HepG2 (cell line): ENCODE measurements at regions not wholly inside any gene's neighbourhood (a gene's known extent, or its start where the extent isn't known, plus 50 kb on each side); places are given as distances from the start of the nearest gene placed in this dataset.

Experiments used
- ATAC-seq: fragments of 200-7000 bp; cut with Tn5 transposase; 3 replicates; pipeline ENCODE4 v1.9.1; 2020; ENCODE audit warnings: mild to moderate bottlenecking, moderate library complexity
- BruUV-seq: library from RNA; stranded (reverse); fragments of 400-500 nt; replicated peaks from 2 replicates; lab custom pipeline; 2021; lab: Mats Ljungman, UMichigan
- CTCF ChIA-PET: fragments of 300-600 bp; formaldehyde crosslinking; extraction: SDS; loops from one replicate; lab custom pipeline; 2021; ENCODE audit warnings: low total read pairs, inconsistent platforms, low intra/inter-chr PET ratio; lab: Yijun Ruan, JAX
- POLR2A ChIA-PET: fragments of 350-600 bp; sonication (Branson Sonifier 250); formaldehyde crosslinking; loops from one replicate; lab custom pipeline; 2020; ENCODE audit warnings: antibody characterized with exemption, inconsistent platforms; lab: Yijun Ruan, JAX
- DNase-seq: peaks from one replicate; pipeline ENCODE4 v3.0.0-alpha.2; 2015; ENCODE audit warnings: low spot score
- FAIRE-seq: peaks from 3 replicates; lab custom pipeline; 2011; peaks lifted over from hg19 to GRCh38; lab: Jason Lieb, UNC
- H2AFZ ChIP-seq: one replicate; pipeline ENCODE4 v1.6.1; 2011; ENCODE audit warnings: low read length, inconsistent platforms
- H3K27ac ChIP-seq: fragments of 300-600 bp; 3 replicates; pipeline ENCODE4 v1.8.0; 2011; ENCODE audit warnings: mixed run types, mild to moderate bottlenecking, mixed read lengths, low read length, inconsistent platforms; ENCODE audit not compliant: insufficient read depth; ENCODE audit errors: extremely low read length
- H3K27me3 ChIP-seq, 2 experiments: fragments of 200-600 bp in 1 of 2; 2 replicates in 1 of 2; 3 replicates in 1 of 2; pipeline versions ENCODE4 v1.6.0 to v1.8.0; 2011; ENCODE audit warnings: low read length in 2 of 2, mild to moderate bottlenecking in 2 of 2, moderate library complexity in 2 of 2, inconsistent platforms in 1 of 2; ENCODE audit not compliant: insufficient read depth in 2 of 2, control insufficient read depth in 1 of 2
- H3K36me3 ChIP-seq, 2 experiments: fragments of 200-600 bp in 1 of 2; replicated peaks in 1 of 2; 2 replicates in 1 of 2; 3 replicates in 1 of 2; pipeline versions ENCODE4 v1.5.1 to v1.8.0; 2011; ENCODE audit warnings: low read length in 2 of 2, inconsistent platforms in 1 of 2; ENCODE audit not compliant: insufficient read depth in 2 of 2, control insufficient read depth in 1 of 2
- H3K4me1 ChIP-seq: 2 replicates; pipeline ENCODE4 v1.5.1; 2012; ENCODE audit warnings: low read length, inconsistent platforms; ENCODE audit not compliant: insufficient read depth
- H3K4me2 ChIP-seq: 2 replicates; pipeline ENCODE4 v1.6.0; 2011; ENCODE audit warnings: low read depth, low read length, inconsistent platforms
- H3K4me3 ChIP-seq, 3 experiments: fragments of 200-600 bp in 1 of 3; sonication (generic), shearing (Covaris generic) in 1 of 3; replicated peaks in 1 of 3; 2 replicates each; pipeline ENCODE4 v1.5.1; 2011 to 2016; ENCODE audit warnings: low read length in 3 of 3, inconsistent platforms in 2 of 3, low read depth in 2 of 3, mild to moderate bottlenecking in 2 of 3, control low read depth in 1 of 3, mixed read lengths in 1 of 3; ENCODE audit not compliant: insufficient read depth in 1 of 3
- H3K79me2 ChIP-seq: one replicate; pipeline ENCODE4 v1.6.1; 2011; ENCODE audit warnings: low read length, inconsistent platforms; ENCODE audit not compliant: insufficient read depth
- H3K9ac ChIP-seq: 2 replicates; pipeline ENCODE4 v1.6.0; 2011; ENCODE audit warnings: mild to moderate bottlenecking, low read depth, low read length, inconsistent platforms; ENCODE audit not compliant: insufficient read depth
- H3K9me3 ChIP-seq: 2 replicates; pipeline ENCODE4 v1.5.1; 2012; ENCODE audit warnings: mild to moderate bottlenecking, low read length
- H4K20me1 ChIP-seq: 2 replicates; pipeline ENCODE4 v1.6.0; 2011; ENCODE audit warnings: inconsistent platforms, mild to moderate bottlenecking, low read length, moderate library complexity; ENCODE audit not compliant: insufficient read depth
- AGO2 ChIP-seq: fragments of 200-400 bp; formaldehyde crosslinking; optimal IDR thresholded peaks from 2 replicates; pipeline ENCODE3; 2017; ENCODE audit warnings: mild to moderate bottlenecking, low read depth, low read length, moderate library complexity
- IRF2 ChIP-seq: IDR thresholded peaks from 2 replicates; pipeline ENCODE4 v1.6.1; 2018; ENCODE audit warnings: missing genetic modification reagents, missing compliant biosample characterization
- MBNL3 ChIP-seq: fragments of 250-450 bp; sonication (Bioruptor Pico); conservative IDR thresholded peaks from 2 replicates; pipeline ENCODE4 v1.8.0; 2022; ENCODE audit warnings: mild to moderate bottlenecking, inconsistent platforms
- PAXIP1 ChIP-seq: sonication (generic); formaldehyde crosslinking; conservative IDR thresholded peaks from 2 replicates; pipeline ENCODE4 v1.4.0; 2020; ENCODE audit warnings: mild to moderate bottlenecking, missing genetic modification reagents, moderate library complexity
- TRIM22 ChIP-seq: fragments of 450-650 bp; IDR thresholded peaks from 2 replicates; pipeline ENCODE4 v1.6.1; 2017
- ZNF235 ChIP-seq: sonication (generic); formaldehyde crosslinking; IDR thresholded peaks from 2 replicates; pipeline ENCODE4 v1.8.1; 2023; ENCODE audit warnings: mild to moderate bottlenecking, missing genetic modification reagents, borderline replicate concordance
- ZNF251 ChIP-seq: sonication (generic); formaldehyde crosslinking; IDR thresholded peaks from 2 replicates; pipeline ENCODE4 v1.9.0; 2021; ENCODE audit warnings: mild to moderate bottlenecking, missing genetic modification reagents
- ZNF260 ChIP-seq: sonication (generic); formaldehyde crosslinking; IDR thresholded peaks from 2 replicates; pipeline ENCODE4 v1.4.0; 2020; ENCODE audit warnings: missing genetic modification reagents, low read depth, mild to moderate bottlenecking, borderline replicate concordance
- ZNF616 ChIP-seq: sonication (generic); formaldehyde crosslinking; IDR thresholded peaks from 2 replicates; pipeline ENCODE4 v1.5.0; 2020; ENCODE audit warnings: low read depth, mild to moderate bottlenecking, missing genetic modification reagents
- ZUFSP ChIP-seq: sonication (generic); formaldehyde crosslinking; IDR thresholded peaks from 2 replicates; pipeline ENCODE4 v1.9.0; 2021; ENCODE audit warnings: missing genetic modification reagents, mild to moderate bottlenecking, borderline replicate concordance
- in situ Hi-C: cut with HindIII; loops from 2 replicates; pipeline ENCODE4 v1.10.0; 2017; ENCODE audit warnings: low pct_unique_long_range_greater_than_20kb; ENCODE audit not compliant: extremely low pct_ligation_motif_present
- intact Hi-C: fragments of 100-400 bp; cut with micrococcal nuclease; formaldehyde crosslinking; loops from one replicate; pipeline ENCODE4 v1.10.0; 2022; ENCODE audit not compliant: unreplicated experiment

GRCh38 chr4:111676533-111676932, 468.7 kb upstream of the FAM241A start:
- no peaks in the 10 kb centered on the region for H3K79me2 ChIP-seq
- no peak for ATAC-seq
- no peaks in the 10 kb centered on the region for H3K4me1 ChIP-seq
- CTCF ChIA-PET, result no interaction called here
- DNase-seq, result no peak
- H3K9ac ChIP-seq, result no peak overlapping the region
- POLR2A ChIA-PET, result no interaction called here
- no TSS peak for BruUV-seq
- no peak overlapping the region for H3K4me2 ChIP-seq
- H3K36me3 ChIP-seq, result no peaks in the 10 kb centered on the region
- no peak for FAIRE-seq
- no peaks in the 10 kb centered on the region for H3K27me3 ChIP-seq
- no peak overlapping the region for H3K27ac ChIP-seq
- in situ Hi-C loops, result no loop called here
- no peaks in the 10 kb centered on the region for H4K20me1 ChIP-seq
- H2AFZ ChIP-seq, result no peak overlapping the region
- intact Hi-C loops, result no loop called here
- no peak overlapping the region for H3K4me3 ChIP-seq
- no peaks in the 10 kb centered on the region for H3K9me3 ChIP-seq
- TF ChIP-seq ZNF616 (no peak), AGO2 (no peak), MBNL3 (no peak), ZNF235 (CRISPR knock-in tag) (no peak), TRIM22 (no peak), ZNF251 (CRISPR knock-in tag) (no peak), ZUFSP (CRISPR knock-in tag) (no peak), PAXIP1 (no peak), IRF2 (CRISPR knock-in tag) (no peak), ZNF260 (no peak)
